ENCODE measurements at regions not wholly inside any gene's neighbourhood (a gene's known extent, or its start where the extent isn't known, plus 50 kb on each side); places are given as distances from the start of the nearest gene placed in this dataset.
A peak's percentile ranks its signal among the peaks of the same experiment; 100 is the strongest.
"Not testable (repeated sequence)": the region's sequence is repeated elsewhere in the genome, so short reads cannot be mapped to it uniquely, and the experiment has no call there.

GRCh38 chr1:209100460-209100859, 483.1 kb upstream of the CAMK1G start:
- DNase-seq: no peak

DNA sequence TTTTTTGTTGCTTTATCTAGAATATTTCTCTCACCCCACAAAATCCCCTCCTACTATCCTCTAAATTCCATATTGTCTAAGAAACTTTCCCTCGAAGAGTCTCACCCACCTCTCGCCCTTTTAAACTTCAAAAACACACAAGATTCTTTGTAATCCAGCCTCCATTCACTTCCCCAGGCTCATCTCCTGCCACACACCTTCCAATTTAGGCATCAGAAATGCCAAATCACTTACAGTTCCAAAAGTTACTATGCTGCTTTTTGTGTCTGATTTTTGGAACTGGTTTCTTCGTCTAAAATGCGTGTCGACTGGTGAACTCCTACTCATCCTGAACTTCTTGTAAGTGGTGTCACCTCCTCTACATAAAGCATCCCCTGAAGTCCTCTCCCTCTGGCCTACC, 482.4 kb upstream of the CAMK1G start:
- DNase-seq: no peak

DNA sequence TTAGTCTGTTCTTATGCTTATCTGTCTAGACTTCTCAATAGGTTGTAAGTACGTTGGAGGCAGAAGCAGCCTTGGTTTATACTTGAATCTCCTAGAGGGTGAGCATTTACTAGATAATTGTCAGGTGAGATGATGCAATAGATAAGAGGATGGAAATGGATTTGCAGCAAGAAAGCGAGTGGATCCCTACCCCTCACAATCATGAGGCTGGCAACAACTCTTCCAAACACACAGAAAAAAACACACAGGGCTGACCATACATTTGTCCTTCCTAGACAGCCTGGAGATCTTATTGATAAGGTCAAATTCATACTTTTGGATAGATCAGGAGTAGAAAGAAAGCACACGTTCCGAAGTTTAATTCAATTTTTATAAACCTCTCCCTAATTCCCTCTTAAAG, 481.4 kb upstream of the CAMK1G start:
- no peak for DNase-seq

DNA sequence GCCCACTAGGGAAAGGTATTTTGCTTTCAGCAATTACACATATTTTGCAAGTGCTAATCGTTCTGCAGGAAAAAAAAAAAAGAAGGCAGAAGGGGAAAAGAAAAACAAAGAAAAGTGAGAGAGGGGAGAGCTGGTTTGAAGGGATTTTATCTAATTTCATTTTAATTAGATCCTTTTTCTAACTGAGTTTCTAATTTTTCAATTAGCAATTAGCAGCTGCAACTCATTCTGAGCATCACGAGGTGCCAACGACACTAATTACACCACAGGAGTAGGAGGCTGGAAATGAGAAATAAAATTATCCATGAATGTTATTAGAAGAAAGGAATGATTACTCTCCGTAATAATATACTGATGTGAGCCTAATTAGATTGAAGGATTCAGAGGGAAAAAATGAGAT, 481.0 kb upstream of the CAMK1G start:
- no peak for DNase-seq

DNA sequence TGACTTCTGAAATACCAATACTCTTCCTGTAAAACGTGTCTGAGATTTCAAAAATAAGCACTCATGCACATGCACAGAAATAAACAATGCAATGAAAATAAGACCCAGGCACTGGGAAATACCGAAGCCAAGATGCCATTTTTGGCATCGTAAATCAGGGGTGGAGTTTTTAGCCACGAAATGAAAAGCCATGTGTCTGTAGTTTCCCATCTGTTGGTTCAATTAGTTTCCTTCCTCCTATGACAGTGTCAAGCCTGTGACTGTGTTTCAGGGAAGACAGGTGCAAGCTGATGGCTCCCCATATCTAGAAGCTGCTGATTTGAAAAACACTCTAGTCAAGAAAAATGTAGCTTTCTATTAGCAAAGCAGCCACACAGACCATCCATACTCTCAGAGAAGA, 480.4 kb upstream of the CAMK1G start:
- no peak for DNase-seq

GRCh38 chr1:209104646-209105045, 478.9 kb upstream of the CAMK1G start:
- no peak for DNase-seq

GRCh38 chr1:209105701-209106100, 477.8 kb upstream of the CAMK1G start:
- no peak for DNase-seq

- peak; percentile 39 for DNase-seq
Measured at GRCh38 chr1:209106237-209106741, 477.2 kb upstream of the CAMK1G start.

- DNase-seq: no peak
Measured at GRCh38 chr1:209106861-209107260, 476.7 kb upstream of the CAMK1G start.

- DNase-seq: no peak
Measured at GRCh38 chr1:209107535-209107934, 476.0 kb upstream of the CAMK1G start.

GRCh38 chr1:209109001-209109785, 474.3 kb upstream of the CAMK1G start:
- no peak for DNase-seq

DNA sequence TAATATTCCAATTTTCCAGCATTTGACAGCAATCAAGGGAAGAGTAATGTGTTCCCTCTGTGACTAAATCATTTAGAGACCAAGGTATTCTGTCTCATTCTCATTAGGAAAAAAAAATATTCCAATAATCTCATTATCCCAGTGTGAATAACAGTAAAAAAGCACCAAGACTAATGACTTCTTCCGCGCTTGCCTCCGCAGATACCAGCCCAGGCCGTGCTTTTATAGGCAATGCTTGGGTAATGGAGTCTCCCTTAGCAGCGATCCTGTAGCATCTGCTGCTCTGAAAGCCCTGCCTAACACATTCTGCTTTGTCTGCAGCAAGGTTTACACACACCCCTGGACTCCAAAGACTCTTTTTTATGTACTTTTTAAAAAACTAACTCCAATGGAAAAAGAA, 470.0 kb upstream of the CAMK1G start:
- DNase-seq: no peak

DNA sequence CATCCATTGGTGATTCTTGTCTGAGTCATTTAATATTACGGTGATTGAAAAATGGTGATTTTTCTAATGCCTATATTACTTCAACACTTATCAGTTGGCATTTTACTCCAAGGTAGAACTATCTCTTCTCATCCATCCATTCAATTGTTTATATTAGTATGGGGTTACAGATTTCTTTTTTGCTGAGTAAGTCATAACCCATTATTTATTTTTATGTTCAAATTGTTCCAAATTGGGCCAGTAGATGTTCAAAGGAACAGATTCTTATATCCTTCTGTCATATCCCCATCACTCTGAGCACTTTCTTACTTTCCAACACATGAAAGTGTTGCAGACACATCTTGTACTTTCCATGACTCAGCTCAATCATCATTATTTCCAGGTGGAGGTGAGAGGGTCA, 466.8 kb upstream of the CAMK1G start:
- no peak for DNase-seq

DNA sequence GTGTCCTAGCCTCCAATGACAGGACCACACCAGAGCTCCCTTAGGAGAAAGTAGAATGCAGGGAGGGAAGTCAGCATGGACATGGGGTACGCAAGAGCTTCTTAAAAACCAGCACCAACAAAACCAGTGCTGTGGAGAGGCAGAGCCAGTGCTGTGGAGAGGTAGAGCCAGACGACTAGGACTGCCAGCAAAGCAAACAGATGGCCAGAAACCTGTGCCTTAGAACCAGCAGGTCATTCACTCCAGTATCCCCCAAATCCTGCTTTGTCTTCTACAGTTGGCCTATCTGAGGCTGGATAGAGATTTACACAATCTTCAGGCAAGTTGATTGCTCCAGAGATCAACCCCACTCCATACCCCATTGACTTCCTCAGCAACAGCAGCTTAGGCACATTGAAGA, 459.9 kb upstream of the CAMK1G start:
- no peak for DNase-seq

DNA sequence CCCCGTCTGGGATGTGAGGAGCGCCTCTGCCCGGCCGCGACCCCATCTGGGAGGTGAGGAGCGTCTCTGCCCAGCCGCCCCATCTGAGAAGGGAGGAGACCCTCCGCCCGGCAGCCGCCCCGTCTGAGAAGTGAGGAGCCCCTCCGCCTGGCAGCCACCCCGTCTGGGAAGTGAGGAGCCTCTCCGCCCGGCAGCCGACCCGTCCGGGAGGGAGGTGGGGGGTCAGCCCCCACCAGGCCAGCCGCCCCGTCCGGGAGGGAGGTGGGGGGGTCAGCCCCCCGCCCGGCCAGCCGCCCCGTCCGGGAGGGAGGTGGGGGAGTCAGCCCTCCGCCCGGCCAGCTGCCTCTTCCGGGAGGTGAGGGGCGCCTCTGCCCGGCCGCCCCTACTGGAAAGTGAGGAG, 454.4 kb upstream of the CAMK1G start:
- not testable (repeated sequence) for DNase-seq

DNA sequence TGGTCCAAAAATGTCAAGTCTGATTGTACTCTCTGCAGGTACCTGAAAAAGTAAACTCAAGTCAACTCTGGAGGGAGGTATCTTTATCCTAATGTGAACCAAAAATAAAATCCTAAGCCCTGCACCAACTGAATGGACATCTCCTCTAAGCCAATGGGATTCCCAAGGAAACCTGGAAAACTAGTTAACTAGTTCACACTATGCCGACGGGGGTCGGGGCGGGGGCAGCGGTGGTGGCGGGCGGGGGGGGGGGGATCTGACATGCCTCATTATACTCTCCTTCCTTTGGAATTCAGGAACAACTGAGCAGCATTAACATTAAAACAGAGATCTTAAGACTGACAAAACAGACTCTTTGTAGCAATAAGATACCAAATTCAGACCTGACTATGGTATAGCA, 452.6 kb upstream of the CAMK1G start:
- DNase-seq: no peak

GRCh38 chr1:209132736-209133467, 450.6 kb upstream of the CAMK1G start:
- DNase-seq: no peak

- no peak for DNase-seq
Measured at GRCh38 chr1:209134001-209134400, 449.5 kb upstream of the CAMK1G start.

GRCh38 chr1:209143916-209144315, 439.6 kb upstream of the CAMK1G start:
- DNase-seq: no peak

DNA sequence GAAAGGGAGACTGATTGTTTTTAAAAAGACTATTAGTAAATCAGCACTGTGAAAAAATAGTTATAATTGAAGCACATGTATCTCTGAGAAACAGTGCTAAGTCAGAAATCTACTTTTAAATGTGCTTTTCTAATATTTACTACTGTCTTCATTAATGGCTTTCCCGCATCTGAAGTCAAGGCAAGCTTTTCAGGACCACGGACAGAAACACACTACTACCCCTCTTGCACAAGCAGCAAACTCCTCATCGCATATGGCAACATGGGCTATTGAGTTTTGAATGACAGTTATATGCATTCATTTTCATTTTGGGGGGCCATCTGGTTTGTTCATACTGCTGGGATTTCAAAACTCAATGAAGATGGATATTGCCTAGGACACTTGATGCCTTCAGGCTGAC, 433.4 kb upstream of the CAMK1G start:
- DNase-seq: peak; percentile 46

DNA sequence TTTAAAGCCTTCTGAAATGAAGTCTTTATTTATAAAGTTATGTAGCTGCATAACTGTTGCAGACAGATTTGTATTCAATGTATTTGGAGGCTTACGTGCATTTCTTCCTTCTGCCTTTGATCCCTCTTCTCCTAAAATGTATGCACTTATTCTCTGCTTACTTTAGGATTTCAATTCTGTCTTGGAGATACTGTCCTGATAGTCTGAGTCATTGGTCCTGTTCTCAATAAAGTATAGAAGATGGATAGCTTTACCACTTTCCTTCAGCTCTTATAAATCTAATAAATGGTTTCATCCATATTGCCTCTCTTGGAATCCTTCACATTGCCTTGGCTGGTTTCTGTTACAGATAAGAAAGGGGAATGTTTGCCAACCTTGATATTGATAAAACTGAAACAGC, 430.1 kb upstream of the CAMK1G start:
- no peak for DNase-seq

- DNase-seq: peak; percentile 43
Measured at GRCh38 chr1:209154912-209155311, 428.6 kb upstream of the CAMK1G start.

GRCh38 chr1:209155546-209155945, 428.0 kb upstream of the CAMK1G start:
- DNase-seq: no peak

- no peak for DNase-seq
Measured at GRCh38 chr1:209156991-209157390, 426.5 kb upstream of the CAMK1G start.
